Mucosa of descending colon (tissue), 3 donors: ENCODE measurements at regions not wholly inside any gene's neighbourhood (a gene's known extent, or its start where the extent isn't known, plus 50 kb on each side); places are given as distances from the start of the nearest gene placed in this dataset.

Source experiments
- ATAC-seq: fragments of 200-7000 bp; cut with Tn5 transposase; one replicate; pipeline ENCODE4 v1.9.1; 2020; ENCODE audit warnings: mild to moderate bottlenecking, moderate library complexity
- DNase-seq, 3 donors: peaks; one replicate each; pipeline ENCODE4 v3.0.0-alpha.2; 2020
- H3K36me3 ChIP-seq: fragments of 200-600 bp; one replicate; pipeline ENCODE4 v1.8.0; 2021; ENCODE audit warnings: low read depth, mild to moderate bottlenecking
- H3K4me1 ChIP-seq: fragments of 200-600 bp; one replicate; pipeline ENCODE4 v1.8.0; 2021; ENCODE audit warnings: low read depth, mild to moderate bottlenecking
- H3K4me3 ChIP-seq: fragments of 200-600 bp; one replicate; pipeline ENCODE4 v1.8.0; 2021; ENCODE audit warnings: mild to moderate bottlenecking
- H3K9me3 ChIP-seq: fragments of 200-600 bp; one replicate; pipeline ENCODE4 v1.8.0; 2021; ENCODE audit warnings: mild to moderate bottlenecking
- CTCF ChIP-seq: fragments of 200-600 bp; IDR thresholded peaks from one replicate; pipeline ENCODE4 v1.8.0; 2022; ENCODE audit warnings: antibody characterized with exemption, mild to moderate bottlenecking
- intact Hi-C, 2 donors: fragments of 100-400 bp; cut with DNase I in 1 of 2; cut with micrococcal nuclease in 1 of 2; formaldehyde crosslinking; loops; one replicate each; pipeline versions ENCODE4 v1.11.0 to v1.11.1; 2022; cut with DNase I, micrococcal nuclease
- donor health status: DM: no; HTN: no; CAD: no; lungs with moderate emphysema.
- donor health status: DM: no; HTN: no; CAD: no.
- donor health status: DM: no; HTN: yes; CAD: no.

- intact Hi-C loops, result no loop called here
- no peak for ATAC-seq
- H3K9me3 ChIP-seq, result no peaks in the 10 kb centered on the region
- no peak for TF ChIP-seq CTCF
- no peak for DNase-seq
- H3K4me3 ChIP-seq, result no peak overlapping the region
- no peaks in the 10 kb centered on the region for H3K36me3 ChIP-seq
- H3K4me1 ChIP-seq, result no peaks in the 10 kb centered on the region
Measured at GRCh38 chrX:13901354-13901753, 84.5 kb upstream of the GPM6B start.

- intact Hi-C loops, result no loop called here
- DNase-seq (no peak), ATAC-seq (no peak)
- no peaks in the 10 kb centered on the region for H3K9me3 ChIP-seq
- H3K4me3 ChIP-seq, result no peak overlapping the region
- TF ChIP-seq CTCF, result no peak
- H3K36me3 ChIP-seq, result no peaks in the 10 kb centered on the region
- no peaks in the 10 kb centered on the region for H3K4me1 ChIP-seq
Measured at GRCh38 chrX:13900351-13900750, 83.5 kb upstream of the GPM6B start.

- DNase-seq (no peak), ATAC-seq (no peak)
- Histone ChIP-seq H3K36me3 (no peaks in the 10 kb centered on the region), H3K9me3 (no peaks in the 10 kb centered on the region), H3K4me3 (no peak overlapping the region), H3K4me1 (no peaks in the 10 kb centered on the region)
- intact Hi-C loops, result no loop called here
- TF ChIP-seq CTCF, result no peak
Measured at GRCh38 chrX:13899607-13900006, 82.7 kb upstream of the GPM6B start.

GRCh38 chrX:13898603-13899002 is 81.7 kb upstream of the GPM6B start:
- DNase-seq (no peak), ATAC-seq (no peak)
- intact Hi-C loops, result no loop called here
- no peaks in the 10 kb centered on the region for H3K36me3 ChIP-seq
- TF ChIP-seq CTCF, result no peak
- H3K9me3 ChIP-seq, result no peaks in the 10 kb centered on the region
- no peak overlapping the region for H3K4me3 ChIP-seq
- no peaks in the 10 kb centered on the region for H3K4me1 ChIP-seq

- Histone ChIP-seq H3K4me1 (no peaks in the 10 kb centered on the region), H3K36me3 (no peaks in the 10 kb centered on the region), H3K4me3 (no peak overlapping the region), H3K9me3 (no peaks in the 10 kb centered on the region)
- intact Hi-C loops, result no loop called here
- DNase-seq, result no peak
- ATAC-seq, result no peak
- no peak for TF ChIP-seq CTCF
Measured at GRCh38 chrX:13898083-13898482, 81.2 kb upstream of the GPM6B start.

- no peak for TF ChIP-seq CTCF
- H3K9me3 ChIP-seq, result no peaks in the 10 kb centered on the region
- no peaks in the 10 kb centered on the region for H3K4me1 ChIP-seq
- H3K4me3 ChIP-seq, result no peak overlapping the region
- intact Hi-C loops, result no loop called here
- no peak for ATAC-seq
- no peaks in the 10 kb centered on the region for H3K36me3 ChIP-seq
- DNase-seq, result no peak
Measured at GRCh38 chrX:13897566-13897965, 80.7 kb upstream of the GPM6B start.
